Activated B cell treated with CpG ODN at 0.5 μM for 24 hours (primary cell): ENCODE measurements at regions not wholly inside any gene's neighbourhood (a gene's known extent, or its start where the extent isn't known, plus 50 kb on each side); places are given as distances from the start of the nearest gene placed in this dataset.

Source experiments
- ATAC-seq: fragments of 200-7000 bp; cut with Tn5 transposase; one replicate; pipeline ENCODE4 v1.10.0; 2021; ENCODE audit warnings: low read depth, mild to moderate bottlenecking, moderate library complexity
- CTCF ChIA-PET: fragments of 350-600 bp; sonication (Branson Sonifier 250); formaldehyde crosslinking; loops from one replicate; lab custom pipeline; 2021; ENCODE audit warnings: antibody characterized with exemption; lab: Charles Lee
- POLR2A ChIA-PET: fragments of 350-600 bp; sonication (Branson Sonifier 250); formaldehyde crosslinking; loops from one replicate; lab custom pipeline; 2021; ENCODE audit warnings: antibody characterized with exemption; lab: Charles Lee
- DNase-seq: peaks from one replicate; pipeline ENCODE4 v3.0.0; 2022
- H3K27ac Mint-ChIP-seq: one replicate; pipeline ENCODE4 v1.8.0; 2020; ENCODE audit warnings: mixed read lengths
- H3K27me3 Mint-ChIP-seq: one replicate; pipeline ENCODE4 v1.8.0; 2021; ENCODE audit warnings: mixed read lengths
- H3K36me3 Mint-ChIP-seq: one replicate; pipeline ENCODE4 v1.8.0; 2021; ENCODE audit warnings: low read depth, mixed read lengths
- H3K4me1 Mint-ChIP-seq: one replicate; pipeline ENCODE4 v1.8.0; 2021; ENCODE audit warnings: mixed read lengths
- H3K4me3 Mint-ChIP-seq: one replicate; pipeline ENCODE4 v1.8.0; 2020; ENCODE audit warnings: mild to moderate bottlenecking, mixed read lengths
- H3K9me3 Mint-ChIP-seq: one replicate; pipeline ENCODE4 v1.8.0; 2020; ENCODE audit warnings: mixed read lengths
- CTCF ChIP-seq: fragments of 200-600 bp; IDR thresholded peaks from one replicate; pipeline ENCODE4 v1.8.0; 2022; ENCODE audit warnings: antibody characterized with exemption, mild to moderate bottlenecking
- intact Hi-C: fragments of 100-400 bp; cut with micrococcal nuclease; formaldehyde crosslinking; loops from one replicate; pipeline ENCODE4 v1.15.1; 2024

GRCh38 chr18:78113136-78113939, 863.7 kb downstream of the GALR1 start:
- no peaks in the 10 kb centered on the region for H3K9me3 Mint-ChIP-seq
- POLR2A ChIA-PET: no interaction called here
- no peak for TF ChIP-seq CTCF

DNA sequence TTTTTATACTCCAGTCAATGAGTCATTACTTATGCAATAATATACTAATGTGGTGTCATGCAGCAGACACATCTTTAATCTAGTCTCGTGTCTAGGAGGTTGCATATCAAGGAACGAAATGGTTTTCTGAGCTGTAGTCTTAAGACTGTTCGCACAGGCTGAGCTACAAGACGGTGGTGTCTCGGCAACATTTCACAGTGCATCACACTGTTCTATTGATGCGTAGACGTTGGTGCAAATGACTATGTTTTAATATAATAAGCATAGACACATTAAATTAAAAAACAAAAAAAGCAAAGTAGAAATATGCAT, 864.2 kb downstream of the GALR1 start:
- H3K9me3 Mint-ChIP-seq: peaks cover 3% of the 10 kb centered on the region
- no peaks in the 10 kb centered on the region for H3K4me1 Mint-ChIP-seq
- intact Hi-C loops: no loop called here
- ATAC-seq: no peak
- ChIA-PET CTCF (no interaction called here), POLR2A (no interaction called here)
- H3K27ac Mint-ChIP-seq: no peak overlapping the region
- H3K36me3 Mint-ChIP-seq: no peaks in the 10 kb centered on the region
- no peak overlapping the region for H3K4me3 Mint-ChIP-seq
- no peak for TF ChIP-seq CTCF
- no peaks in the 10 kb centered on the region for H3K27me3 Mint-ChIP-seq
- no peak for DNase-seq

More at GRCh38 chr18:78113136-78113939, 863.7 kb downstream of the GALR1 start:
- intact Hi-C loops: no loop called here
- no peaks in the 10 kb centered on the region for H3K4me1 Mint-ChIP-seq
- DNase-seq: no peak
- H3K27me3 Mint-ChIP-seq: no peaks in the 10 kb centered on the region
- no peak overlapping the region for H3K4me3 Mint-ChIP-seq
- CTCF ChIA-PET: no interaction called here
- H3K27ac Mint-ChIP-seq: no peak overlapping the region
- no peaks in the 10 kb centered on the region for H3K36me3 Mint-ChIP-seq
- ATAC-seq: no peak

DNA sequence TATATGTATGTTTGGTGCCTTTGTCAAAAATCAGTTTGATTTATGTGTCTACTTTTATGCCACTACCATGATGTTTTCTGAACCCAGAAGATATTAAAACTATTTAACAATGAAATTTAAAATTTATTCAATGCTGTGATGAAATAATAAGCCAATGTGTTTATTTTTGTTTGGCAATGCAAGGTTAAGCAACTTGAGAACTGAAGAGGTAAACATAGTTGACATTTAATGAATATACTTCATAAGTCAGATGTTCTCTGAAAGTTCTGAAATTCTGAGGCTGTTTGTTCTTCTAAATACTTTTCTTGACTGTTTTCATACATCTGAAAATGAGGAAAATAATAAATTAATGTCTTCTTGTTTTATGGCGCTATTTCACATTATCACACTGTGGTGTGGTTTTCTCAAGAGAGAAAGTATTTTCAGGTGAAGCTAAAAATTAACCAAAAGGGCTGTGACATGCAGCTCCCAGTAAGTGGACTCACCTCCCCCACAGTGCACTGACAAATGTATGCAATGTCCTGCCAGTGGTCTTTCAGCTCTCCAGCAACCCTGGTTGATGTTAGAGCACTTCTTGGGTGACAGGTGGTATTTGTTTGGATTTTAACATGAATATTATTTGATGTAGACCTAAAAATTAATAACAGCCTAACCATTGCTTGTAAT, 863.6 kb upstream of the SALL3 start:
- peaks cover 18% of the 10 kb centered on the region for H3K9me3 Mint-ChIP-seq
- intact Hi-C loops: no loop called here
- no peak overlapping the region for H3K4me3 Mint-ChIP-seq
- ATAC-seq (no peak), DNase-seq (no peak)
- H3K27ac Mint-ChIP-seq: no peak overlapping the region
- no peak for TF ChIP-seq CTCF
- CTCF ChIA-PET: no interaction called here
- no peaks in the 10 kb centered on the region for H3K36me3 Mint-ChIP-seq
- POLR2A ChIA-PET: no interaction called here
- H3K4me1 Mint-ChIP-seq: no peaks in the 10 kb centered on the region
- no peaks in the 10 kb centered on the region for H3K27me3 Mint-ChIP-seq

GRCh38 chr18:78123144-78123909, 856.3 kb upstream of the SALL3 start:
- TF ChIP-seq CTCF: no peak
- ChIA-PET POLR2A (no interaction called here), CTCF (no interaction called here)
- no peaks in the 10 kb centered on the region for H3K27me3 Mint-ChIP-seq
- H3K9me3 Mint-ChIP-seq: peaks cover 27% of the 10 kb centered on the region
- ATAC-seq (no peak), DNase-seq (no peak)
- H3K4me1 Mint-ChIP-seq: no peaks in the 10 kb centered on the region
- intact Hi-C loops: no loop called here
- no peaks in the 10 kb centered on the region for H3K36me3 Mint-ChIP-seq
- H3K4me3 Mint-ChIP-seq: no peak overlapping the region
- no peak overlapping the region for H3K27ac Mint-ChIP-seq
